ENCODE measurements at regions not wholly inside any gene's neighbourhood (a gene's known extent, or its start where the extent isn't known, plus 50 kb on each side); places are given as distances from the start of the nearest gene placed in this dataset.

GRCh38 chr5:40416098-40416497 is 263.6 kb upstream of the PTGER4 start:
- in situ Hi-C loops (cut with HindIII; ENCODE audit: low sequenced_read_pairs) = no loop called here
- no peak overlapping the region for H3K4me3 ChIP-seq (ENCODE audit: low read depth, low read length)
- DNase-seq (ENCODE audit: low read depth, low spot score) = no peak
- TF ChIP-seq CTCF (IDR thresholded peaks at IDR 0.05; ENCODE audit: low read depth, low read length) = no peak

DNA sequence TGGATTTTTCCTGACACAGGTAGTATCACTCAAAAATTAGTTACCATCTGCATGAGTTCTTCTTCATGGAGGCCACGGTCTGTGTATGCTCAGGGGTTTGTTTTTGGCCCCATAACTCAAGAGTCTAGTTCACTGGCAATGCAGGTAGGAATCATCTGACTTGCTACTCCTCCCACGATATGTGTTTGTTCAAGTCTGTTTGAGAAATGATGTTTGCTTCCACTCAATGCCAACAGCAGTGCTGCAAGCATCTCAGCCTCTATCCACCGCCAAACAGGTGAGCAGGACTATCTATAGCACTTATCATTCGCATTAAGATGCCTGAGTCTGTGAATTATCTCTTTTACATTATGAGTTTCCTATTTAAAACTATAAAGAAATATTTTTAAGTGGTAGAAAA is 264.8 kb upstream of the PTGER4 start:
- TF ChIP-seq CTCF (IDR thresholded peaks at IDR 0.05; ENCODE audit: low read depth, low read length) = no peak
- in situ Hi-C loops (cut with HindIII; ENCODE audit: low sequenced_read_pairs) = no loop called here
- DNase-seq (ENCODE audit: low read depth, low spot score) = no peak

DNA sequence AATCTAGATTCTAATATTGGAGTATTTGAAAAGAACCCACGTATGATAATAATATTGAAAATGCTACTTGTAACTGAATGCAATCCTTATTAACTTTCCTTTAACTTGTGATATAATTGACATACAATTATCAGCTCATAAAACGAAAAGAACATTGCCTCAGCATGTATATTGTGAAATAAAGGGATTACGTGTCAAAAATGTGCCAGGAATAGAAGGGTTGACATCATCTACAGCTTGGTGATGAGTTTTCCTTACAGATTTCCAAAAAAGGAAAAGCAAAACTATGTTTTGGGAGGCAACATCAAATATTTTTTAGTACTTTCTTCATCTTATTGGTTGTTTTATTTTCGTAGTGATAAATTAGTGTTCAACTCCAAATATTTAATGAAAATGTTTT is 266.0 kb upstream of the PTGER4 start:
- no peak overlapping the region for H3K4me3 ChIP-seq (ENCODE audit: low read depth, low read length)
- in situ Hi-C loops (cut with HindIII; ENCODE audit: low sequenced_read_pairs) = no loop called here
- TF ChIP-seq CTCF (IDR thresholded peaks at IDR 0.05; ENCODE audit: low read depth, low read length) = no peak
- DNase-seq (ENCODE audit: low read depth, low spot score) = peak; percentile 34

More for the DNA sequence above, 264.8 kb upstream of the PTGER4 start:
- H3K4me3 ChIP-seq (ENCODE audit: low read depth, low read length) = no peak overlapping the region

DNA sequence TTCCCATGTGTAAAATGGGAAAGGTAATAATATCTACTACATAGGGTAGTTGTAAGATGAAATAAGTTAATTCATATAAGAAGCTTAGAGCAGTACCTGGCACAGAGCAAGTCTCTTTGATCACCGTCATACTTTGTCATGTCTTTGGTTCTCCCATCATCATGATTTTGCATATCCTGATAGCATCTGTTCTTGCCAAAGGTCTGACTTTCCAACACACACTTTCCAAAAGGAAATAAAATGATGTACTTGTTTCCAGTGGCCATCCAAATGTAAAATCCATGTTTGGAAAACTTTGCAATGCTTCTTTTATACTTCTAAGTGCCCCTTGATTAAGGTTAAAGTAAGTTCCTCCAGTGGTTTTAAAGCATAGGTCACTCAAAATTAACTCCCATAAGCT is 266.9 kb upstream of the PTGER4 start:
- no peak for TF ChIP-seq CTCF (IDR thresholded peaks at IDR 0.05; ENCODE audit: low read depth, low read length)
- no peak overlapping the region for H3K4me3 ChIP-seq (ENCODE audit: low read depth, low read length)
- in situ Hi-C loops (cut with HindIII; ENCODE audit: low sequenced_read_pairs) = no loop called here
- no peak for DNase-seq (ENCODE audit: low read depth, low spot score)

DNA sequence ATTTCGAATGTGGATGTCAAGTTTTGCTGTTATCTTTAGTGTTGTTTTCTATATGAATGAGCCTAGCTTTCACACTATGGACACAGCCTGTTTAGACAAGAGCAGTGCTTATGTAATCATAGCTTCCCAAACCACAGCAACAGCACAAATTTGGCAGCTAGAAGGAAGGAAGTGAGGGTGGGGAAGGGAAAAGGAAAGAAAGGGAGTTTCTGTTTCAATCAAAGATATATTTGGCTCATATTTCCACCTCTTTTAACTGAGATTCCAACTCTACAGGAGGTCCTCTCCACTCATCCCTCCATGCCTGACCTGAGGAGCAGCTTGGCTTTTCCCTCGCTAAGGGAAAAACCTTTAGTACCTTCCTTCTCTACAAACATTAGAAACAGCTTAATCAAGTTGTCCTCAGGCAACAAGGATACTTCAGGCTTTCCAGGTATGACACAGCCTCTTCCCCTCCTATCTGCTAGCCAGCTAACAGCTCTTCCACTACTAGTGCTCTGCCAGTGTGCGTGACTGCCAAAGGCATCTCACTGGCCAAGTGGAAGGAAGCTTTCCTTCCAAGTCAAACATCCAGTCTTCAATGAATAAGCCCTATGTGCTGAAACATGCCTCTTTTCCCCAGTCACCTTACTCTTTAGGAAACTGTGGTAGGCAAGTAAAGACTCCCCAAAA is 268.6 kb upstream of the PTGER4 start:
- no peak for TF ChIP-seq CTCF (IDR thresholded peaks at IDR 0.05; ENCODE audit: low read depth, low read length)
- in situ Hi-C loops (cut with HindIII; ENCODE audit: low sequenced_read_pairs) = no loop called here
- DNase-seq (ENCODE audit: low read depth, low spot score) = peak; percentile 78
- no peak overlapping the region for H3K4me3 ChIP-seq (ENCODE audit: low read depth, low read length)

DNA sequence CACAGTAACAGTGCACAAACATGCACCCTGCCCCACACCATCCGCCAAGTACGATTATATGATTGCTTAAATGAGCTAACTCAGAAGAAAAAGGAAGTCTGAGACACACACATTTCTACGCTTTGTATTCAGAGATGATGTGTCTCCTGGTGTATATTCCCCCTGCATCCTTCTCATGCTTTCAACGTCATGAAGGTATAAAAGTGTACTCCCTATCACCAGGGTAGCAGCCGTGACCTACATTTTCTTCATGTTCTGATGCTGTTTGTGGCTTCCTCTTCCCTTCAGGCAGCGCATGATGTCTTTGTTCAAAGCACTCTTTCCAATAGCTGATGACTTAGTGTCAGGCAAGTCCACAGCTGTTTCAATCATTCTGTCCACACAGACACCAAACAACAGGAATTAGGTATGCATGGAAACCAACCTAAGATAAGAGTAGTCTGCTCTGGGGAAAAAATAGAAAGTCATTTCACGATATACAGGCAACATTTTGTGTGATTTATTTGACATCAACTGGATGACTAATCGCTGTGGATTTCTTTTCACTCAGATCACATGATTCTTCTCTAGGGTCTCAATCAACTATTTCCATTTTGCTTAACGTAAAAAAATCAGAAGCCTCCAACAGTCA is 269.4 kb upstream of the PTGER4 start:
- DNase-seq (ENCODE audit: low read depth, low spot score) = peak; percentile 75
- TF ChIP-seq CTCF (IDR thresholded peaks at IDR 0.05; ENCODE audit: low read depth, low read length) = no peak
- in situ Hi-C loops (cut with HindIII; ENCODE audit: low sequenced_read_pairs) = no loop called here
- no peak overlapping the region for H3K4me3 ChIP-seq (ENCODE audit: low read depth, low read length)
